GM21447 (cell line): ENCODE measurements at regions not wholly inside any gene's neighbourhood (a gene's known extent, or its start where the extent isn't known, plus 50 kb on each side); places are given as distances from the start of the nearest gene placed in this dataset.
"Not testable (repeated sequence)": the region's sequence is repeated elsewhere in the genome, so short reads cannot be mapped to it uniquely, and the experiment has no call there.

Experiments used
- ATAC-seq: cut with Tn5 transposase; IDR thresholded peaks from one replicate; pipeline ENCODE4 v1.9.1; 2021; ENCODE audit not compliant: unreplicated experiment

DNA sequence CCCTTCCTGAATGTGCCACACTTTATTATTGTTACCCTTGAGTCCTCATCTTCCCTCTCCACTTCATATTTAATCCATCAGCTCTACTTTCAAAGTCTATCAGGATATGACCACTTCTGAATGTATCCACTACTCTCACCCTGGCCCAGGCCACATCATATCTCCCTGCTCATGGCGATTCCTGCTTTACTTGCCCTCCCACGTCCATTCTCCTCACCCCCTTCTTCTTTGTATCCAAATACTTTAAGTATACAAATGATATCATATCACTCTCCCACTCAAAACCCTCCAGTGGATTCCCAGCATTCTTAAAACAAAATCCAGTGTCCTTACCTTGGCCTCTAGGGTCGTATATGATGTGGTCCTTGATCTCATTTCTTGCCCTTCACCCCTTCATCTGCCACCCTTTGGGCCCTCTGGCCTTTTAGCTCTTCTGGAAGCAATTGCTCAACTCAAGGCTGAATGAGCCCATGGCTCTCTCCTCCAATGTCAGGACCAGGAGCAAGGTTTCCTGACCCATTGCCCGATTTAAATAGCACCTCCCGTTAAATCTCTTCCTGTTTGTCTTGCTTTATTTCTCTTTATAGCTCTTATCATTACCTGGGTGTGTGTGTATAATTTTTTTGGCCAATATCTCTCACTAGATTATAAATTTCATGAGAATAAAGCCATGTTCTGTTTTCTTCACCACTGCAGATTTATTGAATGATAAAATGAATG lies 205.9 kb upstream of the ECI2 start:
- ATAC-seq, result no peak

DNA sequence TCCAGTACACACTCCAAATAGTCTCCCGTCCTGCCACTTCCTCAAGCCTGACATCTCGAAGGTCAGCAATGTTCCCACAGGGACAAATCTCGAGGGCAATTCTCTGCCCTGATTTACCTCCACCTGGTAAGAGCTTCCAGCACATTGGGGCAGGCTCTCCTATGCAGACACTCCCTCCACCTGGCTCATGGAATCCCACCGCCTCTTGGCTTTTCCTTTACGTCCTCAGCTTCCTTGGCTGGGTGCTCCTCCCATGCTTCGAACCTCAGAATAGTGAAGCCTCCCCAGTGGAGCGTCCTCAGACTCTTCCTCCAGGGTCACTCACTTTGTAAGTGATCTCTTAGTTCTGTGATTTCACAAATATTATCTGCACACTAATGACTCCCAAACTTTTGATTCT lies 205.2 kb upstream of the ECI2 start:
- no peak for ATAC-seq

DNA sequence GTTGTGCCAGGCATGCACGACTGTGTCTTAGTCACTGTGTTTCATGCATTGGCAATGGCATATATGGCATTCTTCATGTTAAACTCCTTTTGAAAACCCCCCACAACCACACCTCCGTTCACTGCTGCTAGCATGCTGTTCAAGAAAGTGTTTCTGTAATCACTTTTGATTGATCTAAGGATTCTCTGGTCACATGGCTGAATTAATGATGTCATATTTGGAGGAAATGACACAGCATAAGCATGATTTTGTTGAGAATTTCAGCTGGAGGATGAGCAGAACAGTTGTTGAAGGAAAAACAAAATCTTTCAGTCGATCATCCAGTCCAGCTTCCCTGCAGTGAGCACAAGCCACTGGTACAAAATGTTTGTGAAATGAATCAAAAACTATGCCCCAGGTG lies 203.5 kb upstream of the ECI2 start:
- ATAC-seq, result no peak

DNA sequence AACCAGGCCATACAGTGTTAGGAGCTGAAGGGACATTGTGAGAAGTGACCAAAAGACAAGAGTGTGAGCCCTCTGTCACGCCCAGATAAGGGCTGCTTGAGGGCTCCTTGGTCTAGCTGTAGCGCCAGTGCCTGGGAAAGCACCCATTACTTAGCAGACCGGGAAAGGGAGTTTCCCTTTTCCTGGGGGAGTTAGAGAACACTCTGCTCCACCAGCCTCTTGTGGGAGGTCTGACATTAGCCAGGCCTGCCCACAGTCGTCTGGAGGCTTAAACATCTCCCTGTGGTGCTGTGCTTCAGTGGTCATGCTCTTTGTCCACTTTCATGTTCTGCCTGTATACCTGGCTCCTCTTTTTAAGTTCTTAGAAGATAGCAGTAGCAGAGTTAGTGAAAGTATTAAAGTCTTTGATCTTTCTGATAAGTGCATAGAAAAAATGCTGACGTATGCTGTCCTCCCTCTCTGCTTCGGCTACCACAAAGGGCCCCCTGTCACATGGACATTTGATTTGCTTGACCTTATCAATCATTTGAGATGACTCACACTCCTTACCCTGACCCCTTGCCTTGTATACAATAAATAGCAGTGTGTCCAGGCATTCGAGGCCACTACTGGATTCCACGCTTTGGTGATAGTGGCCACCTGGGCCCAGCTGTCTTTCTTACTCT lies 201.5 kb upstream of the ECI2 start:
- no peak for ATAC-seq

DNA sequence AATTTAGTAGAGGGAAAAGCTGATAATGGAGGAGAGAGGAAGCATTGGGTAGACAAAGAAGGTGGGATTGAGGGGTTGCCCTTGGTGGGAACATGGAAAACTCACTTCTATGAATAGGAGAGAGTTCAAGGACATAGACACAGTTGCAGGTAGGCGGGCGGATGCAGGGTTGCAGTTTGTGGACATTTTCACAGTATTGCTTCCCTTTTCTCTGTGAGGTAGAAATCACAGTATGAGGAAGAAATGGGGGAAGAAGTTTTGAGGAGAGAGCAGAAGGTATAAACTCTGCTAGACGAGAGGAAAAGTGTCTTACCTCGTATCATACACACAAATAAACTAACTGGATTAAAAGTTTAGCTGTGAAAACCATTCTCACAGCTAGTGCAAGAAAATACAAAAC lies 200.7 kb upstream of the ECI2 start:
- no peak for ATAC-seq

DNA sequence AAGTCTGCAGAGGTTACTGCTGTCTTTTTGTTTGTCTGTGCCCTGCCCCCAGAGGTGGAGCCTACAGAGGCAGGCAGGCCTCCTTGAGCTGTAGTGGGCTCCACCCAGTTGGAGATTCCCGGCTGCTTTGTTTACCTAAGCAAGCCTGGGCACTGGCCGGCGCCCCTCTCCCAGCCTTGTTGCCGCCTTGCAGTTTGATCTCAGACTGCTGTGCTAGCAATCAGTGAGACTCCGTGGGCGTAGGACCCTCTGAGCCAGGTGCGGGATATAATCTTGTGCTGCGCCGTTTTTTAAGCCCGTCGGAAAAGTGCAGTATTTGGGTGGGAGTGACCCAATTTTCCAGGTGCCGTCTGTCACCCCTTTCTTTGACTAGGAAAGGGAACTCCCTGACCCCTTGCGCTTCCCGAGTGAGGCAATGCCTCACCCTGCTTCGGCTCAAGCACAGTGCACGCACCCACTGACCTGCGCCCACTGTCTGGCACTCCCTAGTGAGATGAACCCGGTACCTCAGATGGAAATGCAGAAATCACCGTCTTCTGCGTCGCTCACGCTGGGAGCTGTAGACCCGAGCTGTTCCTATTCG lies 198.9 kb upstream of the ECI2 start:
- ATAC-seq, result not testable (repeated sequence)

DNA sequence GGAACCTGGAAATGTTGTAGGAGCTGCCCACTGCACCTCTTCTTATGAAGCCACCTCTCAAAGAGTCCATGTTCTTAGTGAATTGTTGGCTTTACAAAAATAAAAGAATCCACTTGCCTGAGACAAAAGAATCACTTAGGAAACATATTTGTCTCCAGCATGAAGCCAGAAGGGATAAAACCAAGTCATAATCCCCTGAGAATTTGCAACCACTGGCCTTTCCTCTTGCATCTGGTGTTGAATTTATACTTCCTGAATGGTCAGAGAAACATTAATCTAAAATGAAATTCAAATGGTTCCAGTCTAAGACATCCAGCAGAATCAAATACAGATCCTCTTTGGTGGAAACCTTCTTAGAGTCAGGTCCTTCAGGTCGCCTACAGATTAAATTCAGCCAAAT lies 192.5 kb upstream of the ECI2 start:
- no peak for ATAC-seq

DNA sequence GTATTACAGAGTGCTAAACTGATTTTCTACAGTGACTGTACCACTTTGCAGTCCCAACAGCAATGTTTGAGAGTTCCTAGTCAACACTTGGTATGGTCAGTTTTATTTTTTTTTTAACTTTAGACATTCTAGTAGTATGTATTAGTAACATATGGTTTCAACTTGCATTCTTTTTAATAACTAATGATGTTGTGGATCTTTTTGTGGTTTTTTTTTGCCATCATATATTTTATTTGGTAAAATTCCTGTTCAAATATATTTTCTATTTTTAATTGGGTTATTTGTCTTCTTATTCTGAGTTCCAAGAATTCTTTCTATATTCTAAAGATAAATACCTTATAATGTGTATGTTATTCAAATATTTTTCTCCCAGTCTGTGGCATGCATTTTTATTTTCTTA lies 189.4 kb upstream of the ECI2 start:
- ATAC-seq, result no peak

DNA sequence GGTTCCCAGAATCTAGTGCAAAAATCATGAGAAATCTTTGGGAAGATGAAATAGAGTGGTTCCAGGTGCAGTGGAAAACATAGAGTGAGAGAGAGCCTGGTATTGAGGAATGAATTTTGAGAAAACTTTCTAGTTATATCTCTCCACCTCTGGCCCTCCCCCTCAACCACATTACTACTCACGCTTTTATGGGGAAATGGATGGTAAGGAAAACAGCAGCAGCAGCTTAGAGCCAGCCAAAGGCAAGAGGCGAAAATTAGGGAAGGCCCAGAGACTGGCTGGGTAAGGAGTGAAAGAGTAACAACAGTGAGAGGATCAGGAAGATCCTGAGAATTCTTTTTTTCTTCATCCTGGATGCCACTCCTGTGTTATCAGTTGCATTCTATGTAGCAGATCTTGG lies 187.9 kb upstream of the ECI2 start:
- ATAC-seq, result no peak

DNA sequence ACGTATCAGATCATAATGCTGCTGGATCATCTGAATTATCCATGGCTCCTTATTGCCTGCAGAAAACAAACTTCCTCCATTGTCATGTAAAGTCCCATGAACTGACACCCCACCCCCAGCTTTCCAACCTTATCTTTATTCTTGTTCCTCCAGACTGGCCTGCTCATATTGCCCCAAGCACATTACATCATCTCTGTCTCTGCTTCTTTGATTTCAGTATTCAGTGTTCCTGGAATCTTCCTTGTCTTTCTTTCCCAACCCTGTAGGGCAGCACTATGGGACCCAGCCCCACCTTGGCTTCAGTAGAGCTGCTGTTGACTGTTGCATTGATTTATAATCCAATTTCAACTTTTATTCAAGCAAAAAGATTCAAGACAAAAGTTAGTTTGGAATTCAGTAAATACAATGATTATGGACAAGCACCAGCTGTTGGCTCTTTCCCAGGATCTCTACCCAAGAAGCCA lies 187.5 kb upstream of the ECI2 start:
- ATAC-seq, result no peak

DNA sequence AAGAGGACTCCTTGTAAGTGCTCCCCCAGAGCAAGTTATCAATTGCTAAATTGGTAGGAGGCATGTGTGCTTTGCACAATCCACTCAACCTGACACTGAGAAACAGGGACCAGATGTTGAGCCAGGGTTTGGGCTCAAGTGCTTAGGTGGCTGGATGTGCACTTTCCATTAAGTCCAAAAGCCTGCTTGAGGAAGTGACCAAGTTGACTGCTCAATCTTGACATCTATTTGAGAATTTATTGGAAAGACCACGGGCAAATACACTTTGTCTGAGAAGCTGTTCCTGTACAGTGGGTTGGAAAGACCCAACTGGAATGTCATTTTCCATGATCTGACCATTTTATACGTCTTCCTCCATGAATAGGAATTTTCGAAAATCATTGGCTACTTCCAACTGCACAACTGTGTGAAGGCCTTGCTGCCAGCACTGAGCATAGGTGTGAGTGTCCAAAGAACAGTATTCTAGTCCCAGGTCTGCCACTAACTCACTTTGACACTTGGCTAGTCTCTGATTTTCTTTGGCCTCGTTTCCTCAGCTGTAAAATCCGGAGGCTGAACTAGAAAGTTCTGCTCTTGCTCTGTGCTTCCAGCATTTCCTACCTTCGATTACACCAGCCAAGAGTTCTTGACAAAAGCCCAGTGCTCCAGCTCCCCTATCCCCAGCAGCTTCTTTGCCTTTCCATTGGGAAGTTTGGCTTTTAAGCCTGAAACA lies 186.9 kb upstream of the ECI2 start:
- ATAC-seq, result no peak

DNA sequence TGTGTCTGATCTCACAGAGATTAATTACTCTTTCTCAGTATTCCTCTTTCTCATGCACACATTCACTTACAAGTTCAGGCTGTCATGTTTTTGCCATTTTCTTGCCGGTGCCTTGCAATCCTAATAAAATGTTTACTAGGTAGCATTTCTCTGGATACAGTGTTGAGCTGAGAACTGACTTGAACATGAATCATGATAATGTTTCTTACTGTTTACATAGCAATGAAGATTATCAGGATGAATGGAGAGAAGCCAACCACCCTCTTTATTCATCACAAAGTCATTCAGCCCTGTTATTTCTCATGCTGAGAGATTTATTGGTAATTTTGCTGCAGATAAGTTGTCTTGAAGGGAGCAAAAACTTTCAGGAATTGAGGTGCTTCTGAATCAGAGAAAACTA lies 185.5 kb upstream of the ECI2 start:
- ATAC-seq, result no peak

DNA sequence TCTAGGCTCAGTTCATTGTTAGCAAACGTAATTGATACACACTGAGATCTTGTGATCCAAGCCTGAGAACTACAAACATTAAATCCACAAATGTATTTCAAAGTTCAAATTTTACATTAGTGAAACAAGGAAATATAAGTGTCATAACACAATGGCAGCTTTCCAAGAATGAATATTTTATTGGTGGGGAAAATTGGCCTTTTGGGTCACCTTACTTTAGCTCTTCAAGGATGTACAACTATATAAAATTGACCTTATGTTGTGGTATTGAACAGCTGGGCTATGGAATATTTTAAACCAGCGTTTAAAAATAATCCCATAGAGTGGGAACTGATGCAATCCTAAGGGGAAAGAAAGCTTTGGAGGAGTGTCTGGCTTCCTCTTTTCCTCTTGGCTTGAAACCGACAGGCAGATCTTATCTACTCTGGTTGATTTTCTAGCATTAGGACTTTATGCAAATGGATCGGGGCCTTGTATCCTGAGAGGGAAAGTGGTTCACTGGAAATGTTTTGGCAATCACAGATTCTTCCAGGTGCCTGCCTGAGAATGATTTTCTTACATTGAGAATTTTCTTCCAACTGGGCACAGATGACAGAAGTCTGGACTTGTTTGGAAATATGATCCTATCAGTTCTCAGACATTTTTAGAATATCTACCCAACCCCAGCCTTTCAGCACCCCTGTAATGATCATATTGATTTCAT lies 184.8 kb upstream of the ECI2 start:
- ATAC-seq, result no peak

DNA sequence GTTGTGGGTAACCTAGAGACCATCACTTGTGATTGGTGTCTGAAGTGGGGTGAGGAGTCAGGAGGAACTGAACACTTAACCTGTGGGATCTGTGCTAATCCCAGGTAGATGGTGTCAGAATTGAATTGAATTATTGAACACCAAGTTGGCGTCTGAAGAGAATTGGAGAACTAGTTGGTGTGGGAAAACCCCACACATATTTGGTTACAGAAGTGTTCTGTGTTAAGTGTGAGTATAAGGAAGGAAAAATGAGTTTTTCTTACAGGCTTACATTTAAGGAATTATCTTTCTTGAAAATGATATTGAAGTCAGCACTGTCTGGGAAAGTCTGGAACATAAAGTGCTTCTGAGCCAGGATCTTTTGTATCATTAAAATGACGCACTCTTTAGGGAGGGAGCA lies 182.9 kb upstream of the ECI2 start:
- ATAC-seq, result no peak

DNA sequence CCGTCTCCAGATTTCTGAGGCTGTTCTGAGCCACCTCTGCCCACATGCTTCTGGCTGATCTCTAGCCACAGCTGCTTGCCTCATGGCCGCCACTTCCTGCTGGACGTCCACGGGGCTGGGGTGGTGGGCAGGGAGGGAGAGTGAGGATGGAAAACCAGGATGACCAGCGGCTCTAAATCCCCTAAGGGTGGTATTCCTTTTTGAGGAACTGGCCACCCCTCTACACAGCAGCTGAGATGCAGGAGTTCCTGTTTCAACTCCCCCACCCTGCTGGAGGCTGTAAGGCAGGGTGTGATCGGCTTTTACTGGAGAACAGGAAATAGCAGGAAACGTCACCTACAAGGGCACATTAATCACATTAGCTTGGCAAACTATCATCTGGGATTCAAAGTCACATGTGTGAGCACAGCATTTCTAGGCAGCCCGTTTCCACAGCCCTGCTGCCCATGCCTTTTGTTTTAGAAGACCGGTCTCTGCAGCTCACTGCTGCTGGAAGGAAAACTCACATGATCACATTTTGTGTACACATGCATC lies 181.6 kb upstream of the ECI2 start:
- ATAC-seq, result no peak

DNA sequence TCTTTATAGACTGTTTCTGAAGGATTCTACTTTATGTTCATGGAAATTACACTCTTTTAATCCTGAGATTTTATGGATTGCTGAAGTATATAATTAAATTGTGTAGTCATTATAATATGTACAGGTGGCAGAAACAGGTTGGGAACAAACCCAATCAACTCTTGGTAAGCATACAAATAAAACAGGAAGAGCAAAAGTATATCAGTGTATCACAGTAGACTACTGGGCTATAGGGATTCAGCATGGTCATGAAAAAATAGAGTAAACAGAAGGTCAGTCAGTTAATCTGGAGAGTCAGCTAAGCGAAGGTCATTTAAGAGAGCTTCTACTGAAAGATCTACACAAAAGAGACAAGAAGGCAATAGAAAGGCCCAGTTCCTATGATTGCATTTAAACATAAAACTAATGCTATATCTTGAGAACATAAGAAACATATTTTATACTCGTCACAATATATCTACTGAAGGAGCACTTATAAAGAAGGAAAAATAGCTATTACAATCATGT lies 178.9 kb upstream of the ECI2 start:
- no peak for ATAC-seq

DNA sequence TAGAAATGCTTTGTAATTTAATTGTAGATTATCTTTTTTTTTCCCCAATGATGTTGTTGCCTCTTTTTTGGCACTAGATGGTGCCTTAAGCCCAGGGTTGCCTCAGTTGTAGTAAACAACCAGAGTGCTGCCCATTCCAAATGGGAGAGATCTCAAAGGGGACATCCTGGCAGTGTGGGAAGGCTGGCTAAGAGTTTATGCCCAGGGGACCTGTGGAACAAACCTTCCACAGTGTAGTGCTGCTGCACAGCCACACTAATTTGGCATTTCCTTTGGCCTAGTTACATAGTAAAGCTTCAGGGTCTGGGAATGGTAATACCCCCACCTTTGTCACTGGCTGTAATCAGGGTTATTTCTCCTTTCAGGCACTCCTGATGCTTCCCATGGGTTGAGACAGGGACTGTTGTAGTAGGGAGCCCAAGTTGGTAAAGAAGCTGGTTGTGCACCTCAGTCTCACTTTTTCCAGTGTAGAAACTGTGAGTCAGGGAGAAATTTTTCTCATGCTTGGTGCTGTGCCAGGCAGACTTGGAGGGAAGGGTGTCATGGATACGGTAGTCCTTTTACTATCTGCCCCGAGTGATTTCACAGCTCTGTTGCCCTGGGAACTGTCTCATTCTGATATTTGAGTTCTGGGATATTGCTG lies 177.8 kb upstream of the ECI2 start:
- ATAC-seq, result no peak

DNA sequence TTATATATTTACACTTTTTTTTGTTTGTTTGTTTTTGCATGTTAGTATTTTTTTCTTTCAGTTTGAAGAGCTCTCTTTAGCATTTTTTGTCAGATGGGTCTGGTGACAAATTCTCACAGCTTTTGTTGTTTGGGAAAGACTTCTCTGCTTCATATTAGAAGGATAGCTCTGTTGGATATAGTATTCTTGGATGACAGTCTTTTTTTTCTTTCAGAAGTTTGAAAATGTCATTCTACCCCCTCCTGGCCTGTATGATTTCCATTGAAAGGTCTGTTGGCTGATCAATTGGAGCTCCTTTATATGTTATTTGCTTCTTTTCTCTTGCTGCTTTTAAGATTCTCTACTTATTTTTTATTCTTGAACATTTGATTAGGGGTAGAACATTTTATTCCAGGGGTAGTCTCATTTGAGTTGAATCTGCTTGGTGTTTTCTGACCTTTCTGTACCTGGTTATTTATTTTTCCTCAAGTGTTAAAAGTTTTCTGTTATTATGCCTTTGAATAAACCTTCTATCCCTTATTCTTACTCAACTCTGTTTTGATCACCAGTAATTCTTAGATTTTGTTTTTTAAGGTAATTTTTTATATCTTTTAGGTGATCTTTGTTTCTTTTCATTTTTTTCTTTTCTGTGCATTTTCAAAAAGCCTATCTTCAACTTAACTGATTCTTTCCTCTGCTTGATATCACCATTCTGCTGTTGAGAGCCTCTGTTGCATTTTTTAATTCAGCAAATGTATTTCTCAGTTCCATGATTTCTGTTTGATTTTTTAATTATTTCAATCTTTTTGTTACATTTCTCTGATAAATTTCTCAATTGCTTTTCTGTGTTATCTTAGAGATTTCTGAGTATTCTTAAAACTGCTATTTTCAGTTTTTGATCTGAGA lies 176.8 kb upstream of the ECI2 start:
- ATAC-seq, result no peak

DNA sequence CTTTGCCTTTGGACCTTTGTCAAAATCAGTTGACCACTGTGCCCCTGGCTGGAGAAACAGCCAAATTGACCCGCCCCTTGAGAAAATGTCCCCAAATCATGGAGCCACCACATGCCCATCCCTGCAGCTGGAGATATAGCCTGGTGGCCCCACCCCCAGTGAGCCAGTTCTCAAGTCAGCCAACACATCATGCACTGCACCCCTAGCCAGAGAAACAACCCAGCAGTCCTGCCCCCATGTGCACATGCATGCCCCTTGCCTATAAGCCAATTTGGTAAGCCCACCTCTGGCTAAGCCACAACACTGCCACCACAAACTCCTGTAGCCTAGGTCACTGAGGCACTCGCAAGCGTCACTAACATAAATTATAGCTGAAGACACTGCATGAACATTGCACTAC lies 174.2 kb upstream of the ECI2 start:
- no peak for ATAC-seq
